GM19025 (cell line): ENCODE measurements at regions not wholly inside any gene's neighbourhood (a gene's known extent, or its start where the extent isn't known, plus 50 kb on each side); places are given as distances from the start of the nearest gene placed in this dataset.

Source experiments
- ATAC-seq: cut with Tn5 transposase; IDR thresholded peaks from one replicate; pipeline ENCODE4 v1.9.1; 2021; ENCODE audit warnings: mild to moderate bottlenecking, low read depth, moderate library complexity; ENCODE audit not compliant: unreplicated experiment

GRCh38 chr7:35581605-35582210 lies 113.2 kb downstream of the HERPUD2 start:
- no peak for ATAC-seq

DNA sequence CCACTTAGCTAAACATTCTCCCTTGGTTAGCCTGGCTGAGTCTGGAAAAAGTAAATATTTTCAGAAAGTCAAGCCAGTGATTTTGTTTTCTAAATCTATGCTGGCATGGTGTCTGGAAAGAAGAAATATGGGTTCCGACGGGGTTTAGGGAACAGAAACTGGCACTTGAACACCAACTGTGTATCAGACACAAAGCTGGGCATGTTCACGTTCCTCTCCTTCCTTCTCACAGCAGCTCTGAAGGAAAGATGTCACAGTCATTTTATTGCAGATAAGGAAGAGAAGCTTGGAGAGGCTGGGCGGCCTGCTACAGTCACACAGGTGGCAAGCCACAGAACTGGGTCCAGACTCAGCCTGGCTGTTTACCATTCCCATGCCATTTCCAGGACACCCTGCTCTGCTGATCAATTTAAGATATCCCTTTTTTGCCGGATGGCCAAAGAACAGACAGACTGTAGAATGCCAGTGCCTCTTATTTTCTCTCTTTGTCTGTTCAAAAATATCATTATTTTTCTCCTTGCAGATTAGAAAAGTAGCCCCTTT lies 118.8 kb downstream of the HERPUD2 start:
- ATAC-seq: no peak

GRCh38 chr7:35571611-35572240 lies 123.2 kb downstream of the HERPUD2 start:
- no peak for ATAC-seq

DNA sequence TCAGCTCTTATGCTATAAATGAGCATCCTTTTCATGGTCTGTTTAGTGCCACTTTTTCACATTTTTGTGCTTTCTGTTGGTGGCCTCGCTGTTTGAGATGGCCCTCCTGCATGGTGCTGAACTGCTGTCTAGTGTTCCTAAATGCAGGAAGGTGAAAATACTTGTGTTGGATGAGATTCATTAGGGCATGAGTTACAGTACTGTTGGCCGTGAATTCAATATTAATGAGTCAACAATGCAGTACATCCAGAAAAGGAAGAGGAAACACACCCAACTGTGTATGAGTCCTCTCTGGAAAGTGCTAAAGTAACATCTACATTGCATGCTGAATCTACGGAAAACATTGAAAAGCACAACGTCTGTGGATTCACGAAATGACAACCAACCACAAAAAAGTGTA lies 124.0 kb downstream of the HERPUD2 start:
- ATAC-seq: no peak

DNA sequence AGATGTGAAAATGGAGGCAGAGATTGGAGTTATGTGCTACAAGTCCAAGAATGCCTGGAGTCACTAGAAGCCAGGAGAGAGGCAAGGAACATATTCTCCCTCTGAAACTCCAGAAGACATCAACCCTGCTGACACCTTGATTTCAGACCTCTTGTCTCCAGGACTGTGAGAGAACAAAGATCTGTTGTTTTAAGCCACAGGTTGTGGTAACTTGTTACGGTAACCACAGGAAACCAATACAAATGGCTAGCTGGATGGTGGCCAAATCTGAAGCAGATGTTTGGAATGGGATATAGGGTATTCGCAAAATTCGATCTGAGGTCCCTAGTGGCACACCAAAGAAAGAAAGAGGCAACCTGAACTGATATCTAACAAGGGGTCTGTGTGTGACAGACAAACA lies 129.0 kb downstream of the HERPUD2 start:
- no peak for ATAC-seq

- no peak for ATAC-seq
Observed at GRCh38 chr7:35558841-35559240, 136.1 kb downstream of the HERPUD2 start.

DNA sequence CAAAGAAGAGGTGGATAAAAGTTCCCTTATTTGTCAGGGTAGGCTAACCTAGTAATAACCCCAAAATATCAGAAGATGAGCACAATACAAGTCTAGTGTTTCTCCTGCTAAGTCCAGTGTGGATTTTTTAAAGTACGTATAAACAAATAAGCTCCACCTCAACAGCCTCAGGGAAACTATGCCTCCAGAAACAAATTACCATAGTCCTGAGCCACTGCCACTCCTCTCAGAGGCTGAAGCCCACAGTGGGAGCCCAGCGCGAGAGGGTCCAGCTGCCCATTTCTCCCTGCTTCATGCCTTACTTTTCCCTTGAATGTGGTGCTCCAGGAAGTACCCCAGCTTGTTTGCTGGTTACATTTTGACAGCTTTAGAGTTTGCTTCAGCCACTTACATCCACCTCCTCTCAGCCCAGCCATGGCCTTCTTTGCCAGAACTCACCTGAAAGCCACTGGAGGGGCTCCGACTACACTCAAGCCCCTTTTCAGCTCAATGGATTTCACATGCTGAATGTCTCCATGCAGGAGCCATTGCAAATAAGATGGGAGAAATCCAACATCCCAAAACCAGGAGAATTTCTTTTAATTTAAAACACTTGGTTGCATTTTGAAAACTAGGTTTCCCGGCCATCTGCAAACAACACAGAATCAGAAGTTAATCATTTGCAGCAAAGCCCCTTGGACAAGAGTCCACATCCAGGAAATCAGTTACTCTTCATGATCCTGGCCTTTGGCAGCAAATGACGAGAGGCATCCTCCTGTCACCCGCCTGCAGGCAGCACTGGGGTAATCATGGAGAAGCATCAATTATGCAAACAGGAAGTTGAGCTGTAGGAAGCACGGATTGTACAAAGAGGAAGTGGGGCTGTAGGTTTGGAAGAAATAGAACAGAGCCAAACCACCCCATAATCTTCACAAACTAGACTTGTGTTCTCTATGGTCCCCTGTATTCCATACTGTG lies 138.1 kb downstream of the HERPUD2 start:
- ATAC-seq: no peak

DNA sequence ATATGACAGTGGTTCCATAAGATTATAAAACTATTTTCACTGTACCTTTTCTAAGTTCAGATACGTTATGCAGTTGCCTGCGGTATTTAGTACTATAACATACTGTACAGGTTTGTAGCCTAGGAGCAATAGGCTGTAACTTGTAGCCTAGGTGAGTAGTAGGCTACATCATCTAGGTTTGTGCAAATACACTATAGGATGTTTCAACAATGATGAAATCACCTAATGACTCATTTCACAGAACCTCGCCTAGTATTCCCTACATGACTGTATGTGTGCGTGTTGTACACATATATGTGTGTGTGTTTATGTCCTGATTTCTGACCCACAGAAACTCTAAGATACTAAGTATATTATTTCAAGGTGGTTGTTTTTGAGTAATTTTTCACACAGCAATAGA lies 139.0 kb downstream of the HERPUD2 start:
- no peak for ATAC-seq

DNA sequence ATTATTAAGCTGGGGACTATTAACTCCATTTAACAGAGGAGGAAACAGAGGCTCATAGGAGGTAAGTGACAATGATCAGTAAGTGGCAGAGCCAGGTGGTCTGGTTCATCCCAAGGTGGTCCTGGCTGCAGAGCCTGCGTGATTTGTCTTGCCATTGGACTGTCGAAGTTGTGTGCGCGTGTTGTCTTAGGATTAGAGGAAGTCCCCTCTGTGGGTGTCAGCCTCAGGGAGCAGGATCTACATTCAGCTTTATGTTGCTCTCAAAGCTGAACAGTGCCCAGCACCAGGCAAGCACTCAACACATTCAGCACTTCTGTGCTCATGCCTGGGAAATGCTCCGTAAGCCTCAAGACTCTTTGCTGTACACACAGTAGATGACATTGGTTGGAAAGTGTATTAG lies 139.5 kb downstream of the HERPUD2 start:
- no peak for ATAC-seq

DNA sequence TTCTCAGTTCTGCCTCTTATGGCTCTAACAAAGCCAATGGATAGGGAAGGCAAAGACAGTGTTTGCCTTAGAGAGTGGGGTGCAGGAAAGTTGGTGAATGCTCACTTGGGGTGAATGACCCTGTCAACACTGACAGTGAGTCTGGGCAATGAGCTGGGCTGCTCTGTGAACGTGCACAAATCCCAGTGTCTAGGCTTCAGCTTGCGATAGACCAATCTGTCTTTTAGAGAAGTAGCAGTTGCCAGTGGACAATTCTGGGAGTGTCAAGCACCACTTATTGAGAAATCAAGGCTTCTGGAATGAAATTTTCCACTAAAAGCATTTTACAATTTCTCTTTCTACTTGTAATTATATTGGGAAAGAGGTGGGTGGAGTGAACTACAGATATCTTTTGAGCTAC lies 141.4 kb downstream of the HERPUD2 start:
- ATAC-seq: no peak

- ATAC-seq: no peak
Observed at GRCh38 chr7:35552691-35553090, 142.2 kb downstream of the HERPUD2 start.

GRCh38 chr7:35551321-35552081 lies 143.4 kb downstream of the HERPUD2 start:
- no peak for ATAC-seq

DNA sequence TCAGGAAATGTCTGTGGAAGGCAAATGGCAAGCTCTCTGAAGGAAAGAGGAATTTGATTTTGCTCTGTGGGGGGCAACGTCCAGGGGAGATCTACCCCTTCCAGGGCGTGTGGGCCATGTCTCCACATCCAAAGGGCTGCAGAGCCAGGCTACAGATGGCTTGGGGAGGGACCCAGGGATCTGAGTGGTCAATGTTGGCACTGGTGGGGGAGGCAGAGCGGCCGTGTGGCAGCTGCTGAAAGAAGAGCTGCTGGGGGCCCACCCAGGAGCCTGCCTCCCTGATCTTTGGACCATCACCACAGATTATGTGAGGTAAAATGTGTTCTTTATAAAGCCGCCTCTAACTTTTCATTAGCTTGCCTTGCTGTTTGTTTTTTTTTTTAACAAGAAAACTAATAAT lies 144.1 kb downstream of the HERPUD2 start:
- ATAC-seq: no peak

GRCh38 chr7:35549781-35550180 lies 145.2 kb downstream of the HERPUD2 start:
- no peak for ATAC-seq

GRCh38 chr7:35548291-35548690 lies 146.6 kb downstream of the HERPUD2 start:
- ATAC-seq: no peak

GRCh38 chr7:35546691-35547429 lies 148.1 kb downstream of the HERPUD2 start:
- no peak for ATAC-seq

DNA sequence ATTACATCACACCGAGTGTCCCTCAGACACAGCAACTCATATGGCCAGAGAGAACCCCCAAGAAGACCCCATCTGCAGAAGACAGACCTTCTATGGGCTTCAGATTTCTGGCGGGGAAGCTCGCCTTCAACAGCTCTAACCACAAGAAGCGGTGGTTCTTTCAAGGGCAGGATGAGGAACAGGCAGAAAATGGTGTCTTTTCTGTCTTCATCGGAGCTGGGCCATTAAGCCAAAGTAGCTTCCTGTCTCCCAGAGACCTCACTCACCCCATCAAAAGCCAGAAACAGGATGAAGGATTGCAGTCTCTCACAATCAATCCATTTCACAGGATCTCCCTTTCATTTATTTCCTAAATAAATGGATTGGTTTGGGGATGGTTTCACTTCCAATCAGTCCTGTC lies 149.1 kb downstream of the HERPUD2 start:
- no peak for ATAC-seq

DNA sequence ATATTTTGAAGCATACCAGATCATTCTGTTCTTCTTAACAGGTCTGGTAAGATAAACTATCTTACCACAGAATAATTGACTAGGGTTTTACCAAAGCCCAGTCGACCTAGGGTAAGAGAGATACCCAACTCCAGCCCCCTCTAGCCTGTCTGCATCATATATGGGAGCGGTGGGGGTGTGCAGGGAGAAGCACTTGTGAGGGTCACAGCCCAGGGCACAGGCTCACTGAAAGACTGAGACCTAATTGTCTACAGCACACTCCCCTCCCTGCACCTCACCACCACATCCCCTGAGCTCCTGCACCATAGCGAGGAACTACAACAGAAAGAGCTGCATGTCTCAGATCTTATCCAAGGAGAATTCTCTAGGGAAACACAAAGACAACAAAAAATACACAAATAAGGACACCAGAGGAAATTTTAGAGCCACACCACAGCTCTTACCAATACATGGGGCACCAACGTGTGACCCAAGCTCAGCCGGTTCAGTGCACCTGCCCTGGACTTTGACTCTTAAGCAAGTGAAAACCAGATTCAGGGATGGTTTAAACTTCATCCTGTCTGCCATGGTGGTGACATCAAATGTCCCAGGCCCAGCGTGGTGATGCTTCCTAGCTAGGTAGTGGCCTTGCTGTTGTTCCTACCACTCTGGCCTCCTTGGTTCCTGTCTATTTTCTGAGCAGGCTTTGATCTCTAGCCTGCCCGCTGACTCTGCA lies 150.8 kb downstream of the HERPUD2 start:
- no peak for ATAC-seq
